Panc1 (cell line): ENCODE measurements at regions not wholly inside any gene's neighbourhood (a gene's known extent, or its start where the extent isn't known, plus 50 kb on each side); places are given as distances from the start of the nearest gene placed in this dataset.

Experiments
- ATAC-seq: fragments of 200-7000 bp; cut with Tn5 transposase; 2 replicates; pipeline ENCODE4 v1.9.1; 2020; ENCODE audit warnings: mild to moderate bottlenecking, moderate library complexity
- BruUV-seq: library from RNA; stranded (reverse); fragments of 400-500 nt; replicated peaks from 2 replicates; lab custom pipeline; 2021; lab: Mats Ljungman, UMichigan
- CTCF ChIA-PET: fragments of 300-600 bp; sonication (Branson Sonifier 250); formaldehyde crosslinking; loops from one replicate; lab custom pipeline; 2022; ENCODE audit warnings: antibody characterized with exemption; lab: Charles Lee
- POLR2A ChIA-PET: fragments of 300-600 bp; sonication (Branson Sonifier 250); formaldehyde crosslinking; loops from one replicate; lab custom pipeline; 2022; ENCODE audit warnings: antibody characterized with exemption; lab: Charles Lee
- DNase-seq: peaks from one replicate; pipeline ENCODE4 v3.0.0-alpha.2; 2010; ENCODE audit warnings: low read depth, low spot score
- H3K27ac ChIP-seq: 2 replicates; pipeline ENCODE4 v1.5.1; 2011; ENCODE audit warnings: mild to moderate bottlenecking, low read length, inconsistent platforms
- H3K27me3 ChIP-seq: fragments of 200-500 bp; sonication (Bioruptor generic); 2 replicates; pipeline ENCODE4 v1.6.0; 2014; ENCODE audit warnings: low read length, inconsistent platforms; ENCODE audit not compliant: control insufficient read depth, insufficient read depth
- H3K36me3 ChIP-seq: fragments of 200-500 bp; sonication (Bioruptor generic); 2 replicates; pipeline ENCODE4 v1.5.1; 2014; ENCODE audit warnings: inconsistent platforms, mild to moderate bottlenecking, low read length, moderate library complexity; ENCODE audit not compliant: control insufficient read depth, insufficient read depth
- H3K4me1 ChIP-seq: 2 replicates; pipeline ENCODE4 v1.5.1; 2011; ENCODE audit warnings: inconsistent platforms, mild to moderate bottlenecking, low read length, moderate library complexity; ENCODE audit not compliant: control insufficient read depth, insufficient read depth
- H3K4me3 ChIP-seq, 2 experiments: 2 replicates each; pipeline ENCODE4 v1.5.1; 2011 to 2012; ENCODE audit warnings: low read depth in 2 of 2, low read length in 2 of 2, mild to moderate bottlenecking in 2 of 2, inconsistent platforms in 1 of 2, moderate library complexity in 1 of 2
- H3K9me3 ChIP-seq: fragments of 200-500 bp; sonication (Bioruptor generic); 2 replicates; pipeline ENCODE4 v1.5.1; 2014; ENCODE audit warnings: low read depth, mild to moderate bottlenecking, inconsistent platforms, low read length, moderate library complexity; ENCODE audit not compliant: control insufficient read depth, insufficient read depth
- POLR2AphosphoS5 ChIP-seq: IDR thresholded peaks from 2 replicates; pipeline ENCODE4 v1.6.1; 2012; ENCODE audit warnings: mild to moderate bottlenecking, low read depth, low read length, moderate library complexity
- REST ChIP-seq, 2 experiments: IDR thresholded peaks; 2 replicates each; pipeline ENCODE4 v1.6.1; 2011 to 2012; ENCODE audit warnings: low read depth in 2 of 2, control low read depth in 1 of 2, low read length in 1 of 2, mild to moderate bottlenecking in 1 of 2, moderate library complexity in 1 of 2; ENCODE audit not compliant: insufficient read depth in 1 of 2
- SIN3A ChIP-seq: IDR thresholded peaks from 2 replicates; pipeline ENCODE4 v1.6.1; 2012; ENCODE audit warnings: low read depth, mild to moderate bottlenecking, low read length, moderate library complexity, borderline replicate concordance; ENCODE audit not compliant: insufficient read depth
- TCF7L2 ChIP-seq: IDR thresholded peaks from 2 replicates; pipeline ENCODE4 v1.6.1; 2011; ENCODE audit warnings: mild to moderate bottlenecking, low read depth, low read length, inconsistent platforms
- in situ Hi-C: cut with HindIII; loops from 2 replicates; pipeline ENCODE4 v1.10.0; 2016; ENCODE audit warnings: low sequenced_read_pairs, low pct_unique_long_range_greater_than_20kb
- intact Hi-C: fragments of 100-400 bp; cut with micrococcal nuclease; formaldehyde crosslinking; loops from one replicate; pipeline ENCODE4 v1.10.0; 2022; ENCODE audit not compliant: unreplicated experiment
- TF ChIP-seq, protein P1 (sequence below): fragments of 450-650 bp; IDR thresholded peaks from 2 replicates; pipeline ENCODE4 v1.5.1; 2017; ENCODE audit warnings: mild to moderate bottlenecking

GRCh38 chrX:124993735-124994134, 325.9 kb upstream of the TEX13C start:
- intact Hi-C loops (no loop called here), in situ Hi-C loops (no loop called here)
- no TSS peak for BruUV-seq
- ChIA-PET POLR2A (no interaction called here), CTCF (no interaction called here)
- no peaks in the 10 kb centered on the region for H3K27me3 ChIP-seq
- ATAC-seq (no peak), DNase-seq (no peak)
- no peaks in the 10 kb centered on the region for H3K4me1 ChIP-seq
- H3K27ac ChIP-seq, result no peak overlapping the region
- H3K9me3 ChIP-seq, result no peaks in the 10 kb centered on the region
- no peaks in the 10 kb centered on the region for H3K36me3 ChIP-seq
- TF ChIP-seq, protein P1, sequence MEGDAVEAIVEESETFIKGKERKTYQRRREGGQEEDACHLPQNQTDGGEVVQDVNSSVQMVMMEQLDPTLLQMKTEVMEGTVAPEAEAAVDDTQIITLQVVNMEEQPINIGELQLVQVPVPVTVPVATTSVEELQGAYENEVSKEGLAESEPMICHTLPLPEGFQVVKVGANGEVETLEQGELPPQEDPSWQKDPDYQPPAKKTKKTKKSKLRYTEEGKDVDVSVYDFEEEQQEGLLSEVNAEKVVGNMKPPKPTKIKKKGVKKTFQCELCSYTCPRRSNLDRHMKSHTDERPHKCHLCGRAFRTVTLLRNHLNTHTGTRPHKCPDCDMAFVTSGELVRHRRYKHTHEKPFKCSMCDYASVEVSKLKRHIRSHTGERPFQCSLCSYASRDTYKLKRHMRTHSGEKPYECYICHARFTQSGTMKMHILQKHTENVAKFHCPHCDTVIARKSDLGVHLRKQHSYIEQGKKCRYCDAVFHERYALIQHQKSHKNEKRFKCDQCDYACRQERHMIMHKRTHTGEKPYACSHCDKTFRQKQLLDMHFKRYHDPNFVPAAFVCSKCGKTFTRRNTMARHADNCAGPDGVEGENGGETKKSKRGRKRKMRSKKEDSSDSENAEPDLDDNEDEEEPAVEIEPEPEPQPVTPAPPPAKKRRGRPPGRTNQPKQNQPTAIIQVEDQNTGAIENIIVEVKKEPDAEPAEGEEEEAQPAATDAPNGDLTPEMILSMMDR, result no peak
- TF ChIP-seq SIN3A (no peak), POLR2AphosphoS5 (no peak), TCF7L2 (no peak)
- H3K4me3 ChIP-seq, result no peak overlapping the region

DNA sequence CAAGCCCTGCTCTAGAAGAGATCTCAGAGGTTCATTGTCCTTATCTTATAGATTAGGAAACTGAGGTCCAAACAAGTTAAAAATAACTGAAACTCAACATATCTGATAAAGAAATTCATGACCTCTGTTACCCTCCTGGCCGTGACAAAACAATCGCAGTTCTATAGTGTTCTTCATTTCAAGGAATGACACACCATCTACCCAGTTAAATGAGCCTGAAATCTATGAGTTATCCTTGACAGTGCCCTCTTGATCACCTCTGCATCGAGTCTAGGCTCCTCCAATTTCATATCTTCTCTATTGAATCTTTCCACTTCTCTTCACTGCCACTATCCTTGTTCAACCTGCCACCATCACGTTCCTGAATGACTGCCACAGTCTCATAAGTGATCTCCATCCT, 325.3 kb upstream of the TEX13C start:
- in situ Hi-C loops, result no loop called here
- POLR2A ChIA-PET, result no interaction called here
- Histone ChIP-seq H3K36me3 (no peaks in the 10 kb centered on the region), H3K27me3 (no peaks in the 10 kb centered on the region), H3K4me1 (no peaks in the 10 kb centered on the region), H3K27ac (no peak overlapping the region), H3K4me3 (no peak overlapping the region), H3K9me3 (no peaks in the 10 kb centered on the region)
- CTCF ChIA-PET, result no interaction called here
- intact Hi-C loops, result no loop called here
- no peak for DNase-seq
- TF ChIP-seq POLR2AphosphoS5 (no peak), REST (IDR thresholded peaks at IDR 0.05; ENCODE audit: insufficient read depth in 1 of 2, low read depth in 2 of 2, low read length in 1 of 2) (no peak)
- ATAC-seq, result no peak
- BruUV-seq, result no TSS peak

- DNase-seq, result no peak
- no peaks in the 10 kb centered on the region for H3K36me3 ChIP-seq
- H3K9me3 ChIP-seq, result no peaks in the 10 kb centered on the region
- in situ Hi-C loops, result no loop called here
- POLR2A ChIA-PET, result no interaction called here
- H3K4me3 ChIP-seq, result no peak overlapping the region
- ATAC-seq, result no peak
- H3K4me1 ChIP-seq, result no peaks in the 10 kb centered on the region
- no TSS peak for BruUV-seq
- intact Hi-C loops, result no loop called here
- TF ChIP-seq, protein P1, result no peak
- no peaks in the 10 kb centered on the region for H3K27me3 ChIP-seq
- H3K27ac ChIP-seq, result no peak overlapping the region
- CTCF ChIA-PET, result no interaction called here
Measured at GRCh38 chrX:125003746-125004446, 315.8 kb upstream of the TEX13C start.
